GM18951 (cell line): ENCODE measurements at regions not wholly inside any gene's neighbourhood (a gene's known extent, or its start where the extent isn't known, plus 50 kb on each side); places are given as distances from the start of the nearest gene placed in this dataset.

Source experiments
- POLR2A ChIP-seq: IDR thresholded peaks from 4 replicates; pipeline ENCODE4 v1.6.1; 2011; ENCODE audit warnings: mild to moderate bottlenecking; ENCODE audit not compliant: insufficient read length, insufficient read depth; ENCODE audit errors: extremely low read depth
- in situ Hi-C: fragments of 300-500 bp; cut with MboI; formaldehyde crosslinking; loops from one replicate; pipeline ENCODE4 v1.12.0; 2022; ENCODE audit warnings: low sequenced_read_pairs, mixed read lengths, inconsistent platforms; ENCODE audit not compliant: unreplicated experiment

- in situ Hi-C loops, result no loop called here
- TF ChIP-seq POLR2A, result no peak
These were observed 180.9 kb downstream of the FAM170A start for GRCh38 chr5:119810217-119810616.

DNA sequence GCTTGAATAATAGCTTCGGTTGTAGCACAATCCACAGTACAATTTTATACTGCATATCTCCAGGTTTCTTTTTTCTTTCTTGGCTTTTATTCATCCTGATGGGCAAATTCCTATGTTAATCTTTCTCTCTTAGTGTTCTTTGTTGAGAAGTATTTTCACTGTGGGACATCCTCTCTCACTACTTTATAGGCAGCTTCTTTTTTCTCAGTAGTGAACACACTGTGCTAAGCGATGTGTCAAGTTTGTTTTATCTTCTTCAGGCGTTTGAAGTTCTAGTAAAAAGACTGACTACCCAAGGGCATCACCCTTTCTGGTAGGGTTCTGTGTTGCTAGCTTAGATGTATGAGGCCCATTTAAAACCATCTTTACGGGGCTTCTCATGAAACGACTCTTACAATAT is 182.1 kb downstream of the FAM170A start:
- in situ Hi-C loops, result no loop called here
- no peak for TF ChIP-seq POLR2A

GRCh38 chr5:119814655-119815054 is 185.3 kb downstream of the FAM170A start:
- no peak for TF ChIP-seq POLR2A
- in situ Hi-C loops, result no loop called here

DNA sequence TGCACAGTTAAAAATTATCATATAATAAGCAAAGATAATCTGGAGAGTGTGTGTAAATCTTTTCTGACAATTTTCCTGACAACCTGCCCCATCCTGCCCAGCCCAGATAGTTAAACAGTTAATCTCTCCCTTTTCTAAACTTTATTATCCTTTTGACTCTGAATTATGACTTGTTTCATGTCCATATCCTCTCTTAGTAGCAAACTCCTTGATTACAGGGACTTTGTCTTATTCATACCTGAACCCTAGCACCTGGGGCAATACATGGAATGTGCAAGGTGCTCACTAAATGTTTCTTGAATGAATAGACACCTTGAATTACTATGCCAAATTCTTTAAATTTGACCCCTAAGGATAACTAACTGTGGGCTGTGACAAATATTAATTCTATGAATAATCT is 186.7 kb downstream of the FAM170A start:
- in situ Hi-C loops, result no loop called here
- no peak for TF ChIP-seq POLR2A

DNA sequence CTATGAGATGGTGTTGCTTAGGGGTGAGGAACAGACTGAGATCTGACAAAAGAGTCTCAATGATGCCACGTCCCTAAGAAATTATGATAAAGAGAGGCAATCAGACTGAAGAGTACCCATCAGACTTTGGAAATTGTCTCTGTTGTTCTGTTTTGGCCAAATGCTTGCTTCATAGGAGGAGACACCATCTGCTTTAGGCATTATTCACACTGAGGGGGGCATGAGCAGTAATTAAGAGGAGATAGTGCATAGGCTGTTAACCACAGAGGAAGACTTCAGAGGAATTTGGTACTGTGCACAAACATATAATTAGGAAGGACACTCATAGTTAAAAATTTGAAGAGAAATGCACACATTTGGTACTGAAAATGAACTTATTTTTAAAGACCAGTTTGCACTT is 190.7 kb downstream of the FAM170A start:
- no peak for TF ChIP-seq POLR2A
- in situ Hi-C loops, result no loop called here

- in situ Hi-C loops, result no loop called here
- no peak for TF ChIP-seq POLR2A
These were observed 191.2 kb downstream of the FAM170A start for GRCh38 chr5:119820608-119821007.

- TF ChIP-seq POLR2A, result no peak
- in situ Hi-C loops, result no loop called here
These were observed 199.2 kb downstream of the FAM170A start for GRCh38 chr5:119828541-119828940.

DNA sequence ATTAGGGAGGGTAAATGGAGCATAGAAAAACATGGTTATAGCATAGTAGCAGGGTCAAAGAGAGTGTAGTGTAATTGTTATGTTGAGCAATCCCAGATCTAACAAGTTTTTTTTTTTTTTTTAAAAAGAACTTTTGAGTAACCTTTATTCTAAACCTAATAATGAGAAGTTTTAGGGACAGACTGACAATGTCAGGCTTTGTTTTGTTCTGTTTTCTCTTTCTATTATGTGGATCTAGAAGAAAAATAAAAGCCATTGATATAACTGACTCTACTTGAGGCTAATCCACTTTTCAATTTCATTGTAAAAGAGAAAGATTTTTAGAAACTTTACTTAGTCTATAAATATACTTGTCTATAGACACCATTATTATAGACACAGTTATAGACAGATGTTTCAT is 200.0 kb downstream of the FAM170A start:
- in situ Hi-C loops, result no loop called here
- no peak for TF ChIP-seq POLR2A

- TF ChIP-seq POLR2A, result no peak
- in situ Hi-C loops, result no loop called here
These were observed 203.8 kb downstream of the FAM170A start for GRCh38 chr5:119833176-119833575.

DNA sequence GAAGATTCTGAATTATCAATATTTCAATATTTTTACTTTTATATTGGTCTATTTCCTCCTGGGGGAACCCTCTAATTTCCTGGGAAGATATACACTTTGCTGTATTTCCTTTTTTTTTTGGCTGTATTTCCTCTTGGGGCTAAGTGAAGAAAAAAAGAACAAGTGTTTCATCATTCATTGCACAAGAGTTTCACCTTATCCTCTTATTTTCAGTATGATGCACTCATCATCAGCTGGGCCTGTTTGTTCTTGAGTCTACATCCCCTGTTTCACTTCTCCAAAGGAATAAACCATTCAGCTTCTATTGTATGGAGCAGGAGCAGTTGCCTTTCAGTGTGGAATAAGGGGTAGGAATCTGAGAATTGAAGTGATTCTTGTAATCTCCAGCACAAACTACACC is 210.8 kb downstream of the FAM170A start:
- no peak for TF ChIP-seq POLR2A
- in situ Hi-C loops, result no loop called here

DNA sequence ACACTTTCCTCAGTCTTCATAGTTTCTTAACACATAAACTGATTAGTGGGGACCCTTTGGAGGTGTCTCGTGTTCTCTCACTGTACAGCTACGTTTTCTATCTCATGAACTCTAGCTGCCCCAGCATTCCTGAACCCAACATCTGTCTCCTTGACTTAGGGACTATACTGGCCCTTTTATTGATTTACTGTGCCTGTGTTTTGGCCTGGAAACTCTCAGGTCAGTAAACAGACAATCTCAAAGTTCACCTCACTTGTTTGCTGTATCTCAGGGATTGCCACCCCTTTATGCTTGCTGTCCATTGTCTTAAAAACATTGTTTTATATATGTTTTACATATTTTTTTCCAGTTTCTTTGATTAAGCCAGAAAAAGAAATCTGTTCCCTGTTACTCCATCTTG is 222.8 kb downstream of the FAM170A start:
- in situ Hi-C loops, result no loop called here

GRCh38 chr5:119860463-119860862 is 231.1 kb downstream of the FAM170A start:
- in situ Hi-C loops, result no loop called here
- TF ChIP-seq POLR2A, result no peak

More for the DNA sequence above, 222.8 kb downstream of the FAM170A start:
- TF ChIP-seq POLR2A, result no peak

- in situ Hi-C loops, result no loop called here
- TF ChIP-seq POLR2A, result no peak
These were observed 233.3 kb downstream of the FAM170A start for GRCh38 chr5:119862619-119863018.

- TF ChIP-seq POLR2A, result no peak
- in situ Hi-C loops, result no loop called here
These were observed 234.9 kb downstream of the FAM170A start for GRCh38 chr5:119864286-119864685.

- in situ Hi-C loops, result no loop called here
- no peak for TF ChIP-seq POLR2A
These were observed 244.3 kb downstream of the FAM170A start for GRCh38 chr5:119873611-119874010.
